HG02588 (cell line): ENCODE measurements at regions not wholly inside any gene's neighbourhood (a gene's known extent, or its start where the extent isn't known, plus 50 kb on each side); places are given as distances from the start of the nearest gene placed in this dataset.

Experiments
- ATAC-seq: cut with Tn5 transposase; IDR thresholded peaks from one replicate; pipeline ENCODE4 v1.9.1; 2021; ENCODE audit warnings: mild to moderate bottlenecking, moderate library complexity; ENCODE audit not compliant: unreplicated experiment

- no peak for ATAC-seq
These were observed 629.7 kb upstream of the IMPG1 start for GRCh38 chr6:76702187-76702586.

DNA sequence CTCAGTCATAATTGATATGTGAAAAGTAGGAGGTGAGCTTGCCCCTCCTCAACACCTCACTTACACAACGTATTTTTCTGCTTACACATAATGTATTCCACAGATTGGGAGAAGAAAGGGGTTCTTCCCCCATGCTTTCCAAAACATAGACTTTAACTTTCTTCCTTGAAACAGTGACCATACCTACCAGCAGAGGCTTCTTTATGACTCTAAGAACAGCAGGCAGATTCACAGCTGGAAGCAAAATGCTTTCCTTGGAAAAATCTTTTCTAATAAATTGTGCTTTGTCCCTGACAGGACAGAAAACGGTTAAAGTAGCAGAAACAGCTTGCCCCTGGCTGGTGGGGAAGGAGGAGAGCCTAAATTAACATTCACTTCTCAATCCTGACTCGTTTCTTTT, 629.1 kb upstream of the IMPG1 start:
- ATAC-seq, result no peak

DNA sequence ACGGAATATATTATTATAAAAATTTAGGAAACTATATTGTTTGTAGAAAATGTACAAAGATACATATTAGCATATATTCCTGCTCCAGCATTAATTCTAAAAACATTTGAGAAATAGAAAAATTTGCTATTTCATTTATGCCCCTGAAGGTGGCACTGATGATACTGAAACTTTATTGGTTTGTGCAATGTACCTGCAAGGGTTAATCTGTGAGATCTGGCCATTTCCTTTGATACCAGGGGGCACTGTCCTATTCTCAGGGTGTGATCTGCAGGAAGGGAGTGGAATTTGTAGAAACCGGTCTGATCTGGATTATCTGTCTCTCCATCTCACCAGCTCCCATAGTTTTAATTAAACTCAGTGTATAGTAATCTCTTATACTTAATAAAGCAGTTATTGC, 625.1 kb upstream of the IMPG1 start:
- no peak for ATAC-seq

GRCh38 chr6:76694795-76695194, 622.3 kb upstream of the IMPG1 start:
- no peak for ATAC-seq

- ATAC-seq, result no peak
These were observed 612.4 kb upstream of the IMPG1 start for GRCh38 chr6:76684875-76685274.

- no peak for ATAC-seq
These were observed 611.5 kb upstream of the IMPG1 start for GRCh38 chr6:76683985-76684384.

DNA sequence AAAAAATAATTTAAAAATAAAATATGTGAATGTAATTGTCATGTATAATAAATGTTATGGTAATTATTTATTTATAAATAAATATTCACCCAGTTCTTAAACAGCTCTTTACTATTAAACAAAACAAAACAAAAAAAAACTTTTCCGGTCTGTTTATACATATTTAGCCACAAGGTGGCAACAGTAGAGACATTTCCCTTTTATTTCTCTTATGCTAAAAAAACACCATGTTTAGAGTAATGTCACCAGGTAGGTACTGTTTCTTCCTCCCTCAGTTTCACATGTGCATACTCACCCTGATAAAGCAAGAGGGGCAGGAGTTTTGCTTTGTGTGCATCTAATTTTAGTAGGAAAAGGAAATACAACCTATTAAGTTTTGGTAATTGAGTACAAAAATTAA, 610.4 kb upstream of the IMPG1 start:
- no peak for ATAC-seq

DNA sequence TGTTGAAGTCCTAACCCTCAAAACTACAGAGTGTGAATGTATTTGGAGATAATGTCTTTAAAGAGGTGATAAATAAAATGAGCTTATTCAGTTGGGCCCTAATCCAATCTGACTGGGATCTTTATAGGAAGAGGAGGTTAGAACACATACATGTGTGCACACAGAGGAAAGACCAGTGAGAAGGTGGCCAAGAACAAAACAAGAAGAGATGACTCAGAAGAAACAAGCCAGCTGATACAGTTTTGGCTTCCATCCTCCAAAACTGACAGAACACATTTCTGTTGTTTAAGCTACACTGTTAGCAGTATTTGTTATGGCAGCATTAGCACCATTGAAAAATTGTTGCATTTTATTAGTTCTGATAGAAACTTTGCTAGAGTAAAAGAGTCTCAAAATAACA, 609.3 kb upstream of the IMPG1 start:
- ATAC-seq, result no peak

DNA sequence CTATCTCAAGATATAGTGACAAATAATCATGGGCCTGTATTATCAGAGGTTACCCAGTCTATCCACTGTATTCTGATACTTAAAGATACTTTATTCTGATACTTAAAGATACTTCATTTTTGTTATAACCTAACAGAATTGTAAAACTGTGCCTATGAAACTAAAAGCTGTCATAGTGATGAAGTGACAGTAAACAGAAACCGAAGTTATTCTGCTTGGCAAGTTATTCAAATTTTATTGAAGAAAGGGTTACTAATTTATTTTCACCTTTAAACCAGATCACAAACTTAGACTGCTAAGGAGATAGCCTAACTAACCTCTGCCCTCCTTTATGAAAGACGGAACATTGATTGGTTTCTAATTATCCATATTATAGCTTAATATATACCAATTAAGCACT, 604.6 kb upstream of the IMPG1 start:
- ATAC-seq, result no peak

DNA sequence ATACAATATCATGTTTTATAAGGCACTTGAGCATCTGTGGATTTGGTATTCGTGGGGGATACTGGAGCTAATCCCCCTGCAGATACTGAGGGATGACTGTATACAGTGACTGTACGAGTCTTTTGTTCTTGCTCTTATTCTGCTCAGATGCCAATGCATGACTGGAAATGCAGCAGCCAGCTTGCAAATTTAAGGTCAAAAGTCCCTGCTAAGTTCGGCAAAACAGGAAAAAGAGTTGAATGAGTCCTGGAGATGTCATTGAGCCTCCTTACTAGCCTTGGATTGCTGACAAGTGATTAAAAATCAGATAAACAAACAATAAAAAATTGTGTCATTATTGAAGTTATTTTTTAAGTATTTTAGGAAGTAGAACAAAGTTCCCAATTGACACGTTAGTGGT, 599.3 kb upstream of the IMPG1 start:
- no peak for ATAC-seq

DNA sequence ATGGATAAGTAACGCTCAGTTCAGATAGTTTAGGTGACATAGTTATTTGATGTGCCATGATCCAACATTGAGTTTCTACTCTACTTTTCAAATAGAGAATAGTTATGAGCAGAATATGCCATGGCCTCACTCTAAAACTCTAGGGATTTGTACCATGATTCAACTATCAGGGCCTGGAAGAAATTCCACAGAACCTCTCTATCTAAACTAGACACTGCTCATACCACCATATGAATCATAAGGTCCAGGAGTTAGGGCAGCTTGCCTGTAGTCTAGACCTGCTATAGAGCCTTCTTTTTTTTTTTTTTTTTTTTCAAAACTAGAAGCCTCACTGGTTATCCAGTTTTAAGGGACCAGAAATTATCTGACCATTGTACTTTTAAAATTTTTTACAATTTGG, 571.8 kb upstream of the IMPG1 start:
- no peak for ATAC-seq

DNA sequence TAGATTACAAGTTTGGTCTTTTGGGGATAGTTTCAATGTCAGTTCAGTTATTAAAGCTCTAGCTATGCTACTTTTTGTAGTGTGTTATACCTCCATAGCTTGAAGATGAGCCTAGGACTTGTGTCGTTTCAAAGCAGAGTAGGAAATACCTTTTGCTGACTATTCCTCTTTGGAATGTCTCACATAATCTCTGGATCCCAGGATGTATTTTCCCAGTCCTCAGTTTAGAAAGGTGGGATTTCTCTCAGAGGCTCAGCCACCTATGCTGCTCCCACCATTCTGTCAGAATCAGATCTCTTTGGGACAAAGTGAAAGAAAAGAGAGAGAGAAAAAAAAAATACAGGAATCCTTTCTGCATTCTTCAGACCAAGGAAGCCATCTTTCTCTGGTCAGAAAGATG, 567.5 kb upstream of the IMPG1 start:
- no peak for ATAC-seq

DNA sequence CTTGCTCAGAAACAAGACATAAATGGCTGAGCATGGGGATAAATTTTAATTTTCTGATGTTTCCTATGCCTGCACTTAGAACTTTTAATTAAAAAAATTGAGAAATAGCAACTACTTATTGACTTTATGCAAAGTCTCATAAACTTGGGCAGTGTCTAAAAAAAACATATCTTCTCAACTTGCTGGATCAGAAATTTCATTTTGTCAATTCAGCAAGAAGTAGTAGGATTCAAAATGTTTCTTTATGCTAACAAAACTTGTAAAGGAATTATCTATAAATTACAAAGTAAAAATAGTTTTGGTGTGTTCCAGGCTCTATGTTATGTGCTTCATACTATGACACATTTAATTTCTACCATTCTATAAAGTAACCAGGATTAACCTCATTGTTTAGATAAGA, 562.2 kb upstream of the IMPG1 start:
- ATAC-seq, result no peak

DNA sequence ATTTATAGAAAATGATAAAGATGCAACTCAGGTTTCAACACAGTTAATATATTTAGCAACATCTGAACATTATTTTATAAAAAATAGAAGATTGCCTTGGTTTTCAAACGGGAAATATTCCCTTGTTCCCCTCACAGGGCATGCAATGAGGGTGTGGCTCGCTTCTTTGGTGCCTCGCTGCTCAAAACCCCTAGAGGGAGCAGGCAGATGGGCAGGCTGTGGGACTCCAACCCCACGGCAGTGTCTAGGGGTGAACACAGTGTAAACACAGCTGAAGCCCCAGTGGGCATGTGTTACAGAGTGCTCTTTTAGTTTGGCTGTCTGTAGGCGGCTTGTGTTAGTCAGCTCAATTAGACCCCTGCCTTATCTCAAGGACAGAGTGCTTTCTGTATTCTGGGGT, 560.8 kb upstream of the IMPG1 start:
- ATAC-seq, result no peak

DNA sequence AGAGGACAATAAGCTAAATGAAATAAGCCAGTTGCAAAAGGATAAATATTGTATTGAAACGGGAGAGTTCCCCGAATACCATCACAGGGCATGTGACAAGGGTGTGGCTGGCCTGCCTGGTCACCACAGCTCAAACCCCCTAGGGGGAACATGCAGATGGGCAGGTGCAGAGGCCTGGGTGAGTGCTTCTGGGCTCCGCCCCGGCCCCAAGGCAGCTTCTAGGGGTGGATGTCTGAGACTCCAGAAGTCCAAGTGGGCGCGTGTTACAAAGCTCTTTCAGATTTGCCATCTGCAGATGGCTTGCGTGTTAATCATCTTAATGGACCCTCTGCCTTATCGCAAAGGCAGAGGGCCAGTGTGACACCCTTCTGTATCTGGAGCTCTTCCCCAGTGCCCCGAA, 559.2 kb upstream of the IMPG1 start:
- ATAC-seq, result no peak

- no peak for ATAC-seq
These were observed 542.9 kb upstream of the IMPG1 start for GRCh38 chr6:76615395-76615794.

GRCh38 chr6:76612954-76613353, 540.5 kb upstream of the IMPG1 start:
- no peak for ATAC-seq

- ATAC-seq, result no peak
These were observed 536.7 kb upstream of the IMPG1 start for GRCh38 chr6:76609160-76609559.

- ATAC-seq, result no peak
These were observed 521.6 kb upstream of the IMPG1 start for GRCh38 chr6:76594109-76594508.

- ATAC-seq, result no peak
These were observed 521.2 kb upstream of the IMPG1 start for GRCh38 chr6:76593668-76594067.

DNA sequence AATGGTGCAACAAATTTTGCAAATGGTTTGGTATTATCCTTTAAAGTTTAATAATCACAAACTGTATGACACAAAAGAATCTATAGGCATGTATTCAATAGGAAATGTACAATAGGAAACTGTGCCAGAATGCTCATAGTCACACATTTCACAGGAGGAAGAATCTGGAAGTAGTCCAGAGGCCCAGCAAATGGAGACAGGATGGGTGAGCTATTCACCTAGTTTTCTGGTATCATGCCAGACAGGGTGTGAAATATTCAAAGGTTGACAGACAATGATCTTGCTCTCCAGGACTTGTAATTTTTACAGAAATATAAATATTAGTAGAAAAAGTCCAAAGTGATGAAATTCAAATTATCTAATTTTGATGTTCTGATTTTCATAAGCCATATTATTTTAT, 520.1 kb upstream of the IMPG1 start:
- ATAC-seq, result no peak

- ATAC-seq, result no peak
These were observed 514.8 kb upstream of the IMPG1 start for GRCh38 chr6:76587271-76587670.

GRCh38 chr6:76584121-76584520, 511.7 kb upstream of the IMPG1 start:
- no peak for ATAC-seq

GRCh38 chr6:76578746-76579145, 506.3 kb upstream of the IMPG1 start:
- no peak for ATAC-seq
